DMS114 treated with DMSO at 0.1 percent for 48 hours (cell line): ENCODE measurements at regions not wholly inside any gene's neighbourhood (a gene's known extent, or its start where the extent isn't known, plus 50 kb on each side); places are given as distances from the start of the nearest gene placed in this dataset.
A peak's percentile ranks its signal among the peaks of the same experiment; 100 is the strongest.

Experiments used
- DNase-seq: peaks from one replicate; lab custom pipeline; 2025; ENCODE audit not compliant: unreplicated experiment; lab: John Stamatoyannopoulos, UW

DNA sequence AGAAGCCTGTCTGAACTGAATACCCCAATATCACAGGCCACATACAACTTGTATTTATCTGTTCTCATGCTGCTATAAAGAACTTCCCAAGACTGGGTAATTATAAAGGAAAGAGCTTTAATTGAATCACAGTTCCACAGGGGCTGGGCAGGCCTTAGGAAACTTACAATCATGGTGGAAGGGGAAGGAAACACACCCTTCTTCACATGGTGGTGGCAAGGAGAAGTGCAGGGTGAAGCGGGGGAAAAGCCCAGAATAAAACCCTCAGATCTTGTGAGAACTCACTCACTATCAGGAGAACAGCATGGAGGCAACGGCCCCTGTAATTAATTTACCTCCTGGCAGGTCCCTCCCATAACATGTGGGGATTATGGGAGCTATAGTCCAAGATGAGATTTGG, 50.3 kb upstream of the FNDC1 start:
- DNase-seq = no peak

DNA sequence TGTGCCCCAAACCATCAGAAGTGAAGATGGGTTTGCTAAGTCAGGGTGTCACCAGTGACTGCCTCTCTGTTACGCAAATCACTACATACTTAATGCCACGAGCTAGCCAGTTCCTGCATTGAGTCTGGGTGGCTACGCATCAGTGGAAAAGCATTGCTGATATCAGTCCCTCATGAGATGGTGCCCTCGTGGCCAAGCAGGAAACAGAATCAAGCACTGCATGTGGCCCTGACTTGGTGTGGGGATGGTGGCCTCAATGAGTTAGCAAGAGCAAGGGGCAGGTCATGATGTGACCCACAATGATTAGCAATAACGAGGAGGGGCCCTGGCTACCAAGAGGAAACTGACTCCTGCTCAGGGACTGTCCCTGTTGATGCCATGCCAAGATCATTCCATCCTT, 51.6 kb upstream of the FNDC1 start:
- no peak for DNase-seq

DNA sequence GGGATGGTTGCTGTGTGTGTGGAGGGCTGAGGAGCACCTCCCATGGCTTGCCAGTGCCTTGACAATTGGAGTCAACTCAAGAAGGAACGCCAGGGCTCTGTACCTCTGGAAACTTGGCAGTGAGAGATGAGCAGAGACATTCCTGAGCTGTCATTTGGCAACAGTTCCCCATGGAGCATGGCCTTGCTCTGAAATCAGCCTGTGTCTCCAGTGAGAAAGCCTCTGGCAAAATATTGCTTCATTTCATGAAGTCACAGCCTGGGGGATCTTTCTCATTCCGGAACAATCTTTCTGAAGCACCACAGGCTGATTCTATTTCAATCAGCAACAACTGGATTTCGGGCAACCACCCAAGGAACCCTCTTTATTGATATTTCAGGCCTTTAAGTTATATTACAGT, 52.2 kb upstream of the FNDC1 start:
- DNase-seq = no peak

DNA sequence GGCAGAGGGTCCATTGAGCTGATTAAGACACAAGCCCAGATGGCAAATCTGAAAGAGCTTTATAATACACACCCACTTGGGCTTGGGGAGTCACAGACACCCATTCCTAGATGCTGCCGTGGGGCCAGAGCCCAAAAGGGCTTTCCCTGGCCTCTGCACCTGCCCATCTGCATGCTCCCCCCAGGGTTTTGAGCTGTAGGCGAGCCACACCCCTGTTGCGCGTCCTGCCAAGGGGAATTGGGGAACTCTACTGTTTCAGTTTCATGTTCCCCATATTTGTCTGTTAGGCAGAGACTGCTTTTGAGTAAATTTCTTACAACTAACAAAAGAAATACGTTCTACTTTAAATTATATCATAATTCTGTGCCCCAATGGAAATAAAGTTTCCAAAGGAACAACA, 52.9 kb upstream of the FNDC1 start:
- no peak for DNase-seq

DNA sequence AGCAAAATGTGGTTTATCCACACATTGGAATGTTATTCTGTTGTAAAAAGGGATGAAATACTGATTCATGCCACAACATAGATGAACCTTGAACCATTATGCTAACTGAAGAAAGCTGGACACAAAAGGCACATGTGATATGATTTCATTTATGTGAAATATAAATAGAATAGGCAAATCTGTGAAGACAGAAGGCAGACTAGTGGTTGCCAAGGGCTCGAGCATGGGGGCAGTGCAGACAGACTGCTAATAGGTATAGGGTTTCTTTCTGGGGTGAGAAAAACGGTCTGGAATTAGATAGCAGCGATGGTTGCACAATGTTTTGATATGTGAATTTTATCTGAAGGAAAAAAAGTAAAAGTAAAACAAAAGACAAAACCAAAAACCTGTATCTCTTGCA, 54.6 kb upstream of the FNDC1 start:
- DNase-seq = no peak

DNA sequence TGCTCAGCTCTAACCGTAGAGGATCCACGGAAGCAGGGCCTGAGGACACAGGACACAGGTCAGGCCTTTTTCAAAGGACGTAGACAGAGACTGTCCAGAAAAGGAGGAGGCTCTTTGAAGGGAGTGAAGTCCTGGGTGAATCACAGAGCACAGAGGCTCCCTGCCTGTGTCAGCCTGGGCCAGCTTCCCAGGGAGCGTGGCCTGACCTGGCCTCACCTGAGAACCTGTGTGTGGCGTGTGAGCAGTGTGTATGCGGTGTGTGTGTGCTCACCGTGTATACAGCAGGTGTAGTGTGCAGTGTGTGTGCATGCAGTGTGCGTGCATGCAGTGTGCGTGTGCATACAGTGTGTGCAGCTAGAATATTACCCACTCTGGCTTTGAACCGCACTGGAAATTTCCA, 56.0 kb upstream of the FNDC1 start:
- DNase-seq = no peak

DNA sequence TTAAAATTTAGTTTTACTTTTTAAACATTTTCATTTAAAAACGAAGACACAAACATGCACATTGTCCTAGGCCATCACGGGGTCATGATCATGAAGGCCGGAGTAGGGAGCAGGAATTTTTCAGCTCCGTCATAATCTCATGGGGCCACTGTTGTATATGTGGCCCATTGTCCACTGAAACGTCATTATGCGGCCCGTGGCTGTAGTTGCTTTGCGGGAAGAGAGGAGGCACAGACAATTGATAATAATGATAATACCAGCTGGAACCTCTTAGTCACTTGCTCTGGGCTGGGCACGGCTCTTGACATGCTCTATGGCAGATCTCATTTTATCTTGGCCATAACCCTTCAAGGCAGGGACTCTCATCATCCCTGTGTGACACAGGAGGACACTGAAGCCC, 56.5 kb upstream of the FNDC1 start:
- no peak for DNase-seq

DNA sequence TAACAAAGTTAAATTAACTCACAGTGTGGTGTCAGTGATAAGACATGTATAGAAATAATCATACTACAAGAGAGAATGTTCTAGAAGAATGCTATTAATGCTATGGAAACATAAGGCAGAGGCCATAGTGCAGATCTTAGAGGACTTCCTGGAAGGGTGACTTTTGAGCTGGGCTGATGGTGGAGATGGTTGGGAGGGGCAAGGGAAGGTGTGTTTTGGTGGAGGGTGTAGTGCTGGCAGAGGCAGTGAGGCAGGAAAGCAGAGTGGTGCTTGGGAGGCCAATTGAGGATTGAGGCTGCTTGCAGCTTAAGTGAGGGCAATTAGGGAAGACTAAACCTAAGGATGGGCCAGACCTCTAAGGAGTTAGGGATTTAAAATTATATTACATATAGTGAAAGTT, 58.5 kb upstream of the FNDC1 start:
- no peak for DNase-seq

DNA sequence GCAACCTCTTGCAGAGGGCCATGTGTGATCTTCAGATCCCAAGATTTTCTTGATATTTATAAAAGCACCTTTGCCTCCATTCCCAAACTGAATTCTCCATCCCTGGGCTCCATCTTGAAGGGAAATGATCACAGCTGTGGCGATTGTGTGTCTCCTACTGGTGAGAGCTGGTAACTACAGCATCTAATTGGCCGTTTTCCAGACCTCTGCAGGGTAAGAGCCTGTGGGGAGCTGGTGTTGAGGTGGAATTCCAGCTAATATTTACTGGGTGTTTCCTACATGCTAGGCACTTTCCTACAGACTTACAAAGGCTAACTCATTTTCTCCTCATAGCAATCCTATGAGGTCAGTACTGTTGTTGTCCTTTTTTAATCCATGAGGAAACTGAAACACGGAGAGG, 59.2 kb upstream of the FNDC1 start:
- DNase-seq = no peak

DNA sequence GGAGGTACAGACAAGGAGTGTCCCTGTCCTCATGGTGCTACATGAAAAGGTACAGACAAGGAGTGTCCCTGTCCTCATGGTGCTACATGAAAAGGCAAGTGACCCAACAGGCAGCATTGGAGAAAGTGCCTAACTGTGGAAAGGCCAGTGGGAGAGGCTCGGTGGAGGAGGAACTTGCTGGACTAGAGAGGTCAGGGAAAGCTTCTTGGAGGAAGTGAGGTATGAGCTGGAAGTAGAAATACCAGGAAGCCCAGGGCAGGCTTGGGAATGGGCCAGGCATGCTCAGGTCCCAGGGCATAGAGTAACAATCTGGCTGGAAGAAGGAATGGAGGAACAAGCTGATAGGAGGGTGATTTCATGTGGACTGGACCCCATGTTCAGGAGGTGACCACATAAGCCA, 59.8 kb upstream of the FNDC1 start:
- no peak for DNase-seq

DNA sequence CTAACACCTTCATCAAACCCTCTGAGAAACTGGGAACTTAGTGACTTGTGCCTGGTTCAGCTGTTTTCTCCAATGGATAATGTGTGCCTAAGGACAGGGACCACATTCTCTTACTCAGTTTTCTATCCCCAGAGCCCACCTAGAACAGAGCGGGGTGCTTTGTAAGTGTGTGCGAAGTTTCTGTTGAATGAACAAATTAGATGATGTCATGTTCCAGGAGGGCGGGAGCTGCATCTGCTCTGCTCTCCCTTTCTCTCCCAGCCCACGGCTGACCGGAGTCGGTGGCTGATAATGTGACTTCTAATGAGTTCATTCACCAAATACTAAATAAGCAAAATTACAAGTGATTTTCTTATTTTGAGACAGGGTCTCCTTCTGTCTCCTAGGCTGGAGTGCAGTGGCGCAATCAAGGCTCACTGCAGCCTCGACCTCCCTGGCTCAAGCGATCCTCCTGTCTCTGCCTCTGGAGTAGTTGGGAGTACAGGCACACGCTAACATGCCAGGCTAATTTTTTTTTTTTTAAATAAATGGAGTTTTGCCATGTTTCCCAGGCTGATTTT, 60.7 kb upstream of the FNDC1 start:
- DNase-seq = no peak

DNA sequence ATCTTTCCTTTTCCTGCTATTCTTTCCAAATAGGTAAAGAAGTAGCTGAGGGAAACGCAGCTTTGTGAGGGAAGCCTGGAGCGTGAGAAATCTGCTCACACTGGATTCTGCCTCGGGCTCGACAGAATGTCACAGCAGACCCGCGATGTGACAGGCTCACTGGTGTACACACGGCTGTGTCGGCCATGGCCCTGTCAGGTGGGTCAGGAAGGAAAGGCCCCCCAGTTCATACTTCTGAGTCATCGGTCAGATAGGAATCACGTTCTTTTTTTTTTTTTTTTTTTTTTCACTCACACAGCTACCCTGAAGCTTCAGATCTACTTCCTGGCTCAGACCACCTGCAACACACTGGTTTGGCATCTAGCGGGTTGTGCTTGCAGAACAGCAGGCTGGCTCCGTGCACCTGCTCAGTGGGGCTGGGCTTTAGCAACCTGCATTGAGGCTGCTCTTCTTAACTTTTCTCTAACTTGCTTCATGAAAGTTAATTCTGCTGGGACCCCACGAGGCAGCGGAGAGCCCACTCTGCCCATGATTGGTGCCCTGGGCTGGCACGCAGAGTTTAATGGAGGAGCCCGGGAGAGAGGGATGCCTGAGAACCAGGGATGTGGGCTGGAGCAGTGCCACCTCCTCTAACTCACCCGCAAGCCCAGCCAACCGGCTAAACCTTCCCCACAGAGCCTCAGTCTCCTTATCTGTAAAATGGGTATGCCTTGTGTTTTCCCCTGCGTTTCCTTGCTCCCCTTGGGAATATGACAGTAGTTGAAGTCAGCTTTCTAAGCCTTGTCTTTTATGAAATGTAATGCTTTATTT, 61.5 kb upstream of the FNDC1 start:
- no peak for DNase-seq

DNA sequence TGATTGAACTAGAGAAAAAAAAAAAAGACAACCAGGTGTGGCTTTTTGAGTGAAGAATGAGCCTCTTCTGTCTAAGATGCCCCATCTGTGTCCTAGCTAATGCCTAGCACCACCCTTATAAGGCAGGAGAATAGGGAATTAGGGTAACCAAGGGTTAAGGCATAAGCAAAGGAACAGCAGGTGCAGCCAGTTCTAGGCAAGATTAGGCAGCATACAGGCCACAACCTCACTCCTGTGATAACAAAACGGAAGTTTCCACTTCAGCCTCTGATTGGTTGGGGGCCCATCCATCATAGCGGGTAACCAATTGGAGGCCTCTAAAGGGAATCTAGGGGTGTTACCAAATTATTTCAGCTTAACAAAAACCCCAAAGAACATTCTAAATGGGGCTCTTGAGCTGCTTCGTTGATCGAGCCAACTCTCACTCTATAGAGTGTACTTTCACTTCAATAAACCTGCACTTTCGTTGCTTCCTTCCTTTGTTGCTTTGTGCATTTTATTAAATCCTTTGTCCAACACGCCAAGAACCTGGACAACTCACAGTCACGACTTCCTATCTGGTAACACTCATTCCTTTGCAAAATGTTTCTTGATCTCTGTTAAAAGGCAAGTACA, 61.9 kb upstream of the TAGAP start:
- no peak for DNase-seq

DNA sequence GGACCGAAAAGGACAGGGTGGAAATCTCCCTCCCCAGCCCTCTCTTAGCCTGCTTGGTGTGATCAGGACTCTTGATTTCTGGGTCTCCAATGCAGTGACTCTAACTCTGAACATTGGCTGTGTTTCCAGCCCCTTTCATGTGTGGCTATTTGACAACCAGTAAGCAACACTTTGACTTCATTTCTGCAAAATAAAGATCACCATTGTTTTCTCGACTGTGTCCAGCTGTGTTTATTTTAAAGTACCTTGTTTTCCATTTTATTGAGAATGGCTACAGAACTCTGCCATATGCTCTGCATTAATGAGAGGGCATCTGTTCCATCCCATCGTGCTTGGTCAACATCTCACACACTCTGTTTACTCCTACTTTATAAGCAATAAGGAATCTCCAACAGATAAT, 60.9 kb upstream of the TAGAP start:
- DNase-seq = no peak

DNA sequence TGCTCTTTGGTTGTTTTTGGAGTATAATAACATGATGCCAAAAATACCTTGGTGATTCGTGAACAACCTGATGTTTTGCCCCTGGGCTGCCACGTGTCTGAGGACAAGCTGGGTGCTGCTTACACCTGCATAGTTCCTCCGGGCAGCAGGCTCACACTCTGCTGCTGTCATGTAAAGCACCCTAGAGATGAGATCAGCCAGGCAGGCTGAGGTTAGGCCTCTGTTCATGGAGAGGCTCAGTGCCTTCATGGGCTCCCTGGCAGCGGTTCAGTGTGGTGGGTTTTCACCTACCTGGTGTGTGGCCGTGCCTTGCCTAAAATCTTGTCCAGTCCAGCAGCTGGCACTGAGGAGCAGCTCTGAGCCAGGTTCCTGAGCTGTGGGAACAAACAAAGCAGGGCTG, 60.1 kb upstream of the TAGAP start:
- DNase-seq = no peak

DNA sequence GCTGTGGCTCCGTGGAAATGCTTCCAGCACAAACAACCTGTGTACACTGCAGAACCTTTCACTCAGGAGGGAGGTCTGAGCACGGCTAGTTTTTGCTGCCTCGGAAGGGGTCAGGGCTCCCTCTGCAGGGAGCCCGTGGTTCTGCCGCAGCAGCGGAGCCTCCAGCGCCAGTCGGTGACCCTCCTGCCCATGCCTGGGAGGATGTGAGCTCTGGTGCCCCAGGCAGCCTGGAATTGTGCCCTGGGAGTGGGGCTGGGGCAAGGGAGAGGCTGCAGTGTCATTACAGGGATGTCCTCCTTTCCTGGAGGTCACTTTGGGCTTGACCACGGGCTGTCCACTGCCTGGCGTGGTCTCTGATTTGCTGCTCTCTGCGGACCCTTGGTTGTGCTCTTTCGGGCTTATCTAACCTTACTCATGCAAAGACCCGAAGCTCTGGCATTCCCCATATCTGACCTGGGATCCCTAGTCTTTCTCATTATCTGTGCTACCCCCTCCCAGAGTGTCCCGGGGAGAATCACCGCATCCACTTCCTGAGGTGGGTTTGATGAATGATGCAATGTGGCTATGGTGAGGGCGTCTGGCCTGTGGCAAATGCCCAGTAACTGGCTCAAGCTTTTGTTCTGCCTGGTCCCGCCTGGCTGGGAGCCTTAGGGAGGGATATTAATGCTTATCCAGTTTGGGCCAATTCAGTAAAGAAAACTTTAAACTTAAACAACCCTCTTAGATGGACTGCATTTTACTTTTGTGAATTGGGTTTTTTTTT, 59.6 kb upstream of the TAGAP start:
- peak; percentile 24 for DNase-seq

DNA sequence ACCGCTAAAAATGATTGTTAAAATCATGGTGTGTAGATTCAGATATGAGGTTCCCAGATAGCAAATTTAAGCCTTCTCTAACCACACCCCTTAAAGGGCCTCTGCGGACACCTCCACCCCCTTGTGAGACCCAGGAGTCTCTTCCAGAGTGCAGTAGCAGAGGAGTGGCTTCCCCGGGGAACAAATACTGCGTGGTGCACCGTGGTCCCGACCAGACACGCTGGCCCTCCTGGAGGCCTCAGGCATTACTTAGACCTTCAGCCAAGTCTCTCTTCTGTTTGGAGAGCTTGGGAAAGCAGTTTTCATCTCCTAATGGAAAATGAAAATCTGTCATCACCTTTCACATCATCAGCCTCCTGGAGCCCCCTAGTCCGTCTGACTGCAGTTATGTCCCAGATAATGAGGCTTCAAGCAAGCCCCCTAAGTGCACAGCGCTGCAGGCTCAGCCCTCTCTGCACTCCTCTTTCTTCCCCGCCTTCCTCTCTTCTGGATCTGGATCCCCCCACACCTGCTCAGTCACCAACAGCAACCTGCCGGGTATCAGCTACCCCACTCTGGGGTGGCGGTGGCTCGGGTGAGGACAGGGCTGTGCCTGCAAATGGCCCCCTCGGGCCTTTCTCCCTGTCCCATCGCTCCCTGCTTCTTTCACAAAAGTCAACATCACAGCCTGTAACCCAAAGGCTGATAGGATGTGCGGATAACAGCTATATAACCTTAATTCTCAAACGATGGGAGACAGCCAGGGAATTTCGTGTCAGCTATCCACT, 58.8 kb upstream of the TAGAP start:
- no peak for DNase-seq

DNA sequence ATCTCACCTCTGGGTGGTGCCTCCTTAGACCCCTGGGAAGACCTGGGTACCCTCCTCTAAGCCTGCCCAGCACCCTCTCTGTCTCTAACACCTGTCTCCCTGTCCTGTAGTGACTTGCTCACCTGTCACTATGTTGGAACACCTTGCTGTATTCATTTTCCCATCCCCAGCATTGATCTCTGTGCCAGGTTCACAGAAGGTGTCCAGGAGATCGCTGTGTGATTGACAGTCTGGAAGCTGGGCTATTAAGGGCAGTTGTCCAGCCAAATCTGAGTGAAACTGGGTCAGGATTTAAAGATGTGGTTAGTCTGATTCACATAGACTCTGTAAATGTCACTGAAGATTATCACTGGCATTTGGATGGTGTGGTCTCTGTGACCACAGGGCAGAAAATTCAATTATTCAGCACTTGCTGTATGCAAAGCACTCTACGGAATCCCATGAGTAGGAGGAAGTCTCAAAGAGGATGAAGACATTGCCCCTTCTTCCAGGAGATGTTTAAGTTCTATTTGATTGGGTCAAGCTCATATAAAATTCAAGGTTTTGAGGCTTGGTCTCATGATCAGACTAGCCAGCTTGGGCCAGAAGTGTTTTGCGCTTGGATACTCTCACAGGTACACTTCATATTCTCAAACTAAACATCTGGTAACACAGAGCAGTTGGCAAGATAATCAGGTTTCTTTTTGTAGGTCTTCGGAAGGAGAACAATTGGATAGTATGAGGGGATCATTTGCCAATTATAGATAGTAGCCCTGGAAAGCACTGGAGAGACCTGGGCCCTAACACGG, 57.8 kb upstream of the TAGAP start:
- DNase-seq = no peak

DNA sequence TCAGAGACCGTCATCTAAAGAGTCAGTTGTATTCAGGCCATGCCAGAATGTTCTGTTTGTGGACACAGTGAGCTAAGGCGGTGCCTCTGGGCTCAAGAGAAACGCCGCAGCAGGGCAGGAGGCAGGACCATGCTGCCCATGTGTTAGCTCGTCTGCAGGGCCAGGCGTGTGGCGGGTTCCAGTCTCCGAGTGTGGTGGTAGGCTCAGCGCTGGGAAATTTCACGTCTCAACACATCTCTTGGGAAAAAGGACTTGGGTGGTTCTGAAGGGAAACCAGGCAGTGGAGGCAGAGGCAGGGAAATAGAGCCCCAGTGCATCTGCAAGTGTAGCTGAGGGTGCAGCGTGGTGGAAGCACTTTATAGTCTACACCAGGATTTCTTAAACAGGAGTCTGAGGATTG, 56.9 kb upstream of the TAGAP start:
- no peak for DNase-seq

DNA sequence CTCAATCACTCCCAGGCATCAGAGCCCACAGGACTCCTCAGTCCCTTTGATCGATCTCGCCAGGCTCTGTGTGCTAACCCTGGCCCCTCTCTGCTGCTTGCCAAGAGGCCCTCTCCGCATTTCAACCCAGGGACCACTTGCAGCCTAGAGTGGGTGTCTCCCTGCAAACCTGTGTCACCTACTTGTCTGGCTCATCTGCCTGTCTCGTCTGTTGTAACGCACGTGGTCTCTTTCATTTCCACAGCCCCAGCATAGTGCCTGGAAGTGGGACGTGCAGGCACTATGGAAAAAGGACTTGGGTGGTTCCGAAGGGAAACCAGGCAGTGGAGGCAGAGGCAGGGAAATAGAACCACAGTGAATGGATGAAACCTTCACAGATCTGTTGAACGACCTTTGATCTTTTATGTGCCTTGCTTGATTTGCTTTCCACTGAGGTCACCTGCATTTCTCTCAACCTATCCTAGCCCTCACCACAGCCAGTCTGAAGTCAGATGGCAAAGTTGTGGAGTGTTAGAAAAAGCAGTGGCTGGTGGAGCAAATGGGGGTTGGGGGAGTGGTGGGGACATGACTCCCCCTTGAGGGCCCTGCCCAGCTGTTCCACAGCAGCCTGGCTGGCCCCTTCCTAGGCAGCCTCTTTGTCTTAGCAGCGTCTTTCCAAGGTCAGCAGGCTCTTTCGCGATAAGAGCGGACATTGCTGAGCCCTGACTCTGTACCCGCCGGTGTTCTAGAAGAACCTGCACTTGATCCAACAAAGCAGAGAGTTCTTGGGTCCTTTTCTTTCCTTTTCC, 55.8 kb upstream of the TAGAP start:
- DNase-seq = no peak
